ENCODE measurements at regions not wholly inside any gene's neighbourhood (a gene's known extent, or its start where the extent isn't known, plus 50 kb on each side); places are given as distances from the start of the nearest gene placed in this dataset.

GRCh38 chr1:81044708-81045107 is 756.0 kb upstream of the ADGRL2 start:
- TF ChIP-seq CTCF (IDR thresholded peaks at IDR 0.05) (no peak), POLR2A (IDR thresholded peaks at IDR 0.05) (no peak)
